NB4 (cell line): ENCODE measurements at regions not wholly inside any gene's neighbourhood (a gene's known extent, or its start where the extent isn't known, plus 50 kb on each side); places are given as distances from the start of the nearest gene placed in this dataset.

Source experiments
- DNase-seq: peaks from one replicate; pipeline ENCODE4 v3.0.0; 2010; ENCODE audit warnings: low read depth
- H3K4me3 ChIP-seq: one replicate; pipeline ENCODE4 v1.5.1; 2011; ENCODE audit warnings: mild to moderate bottlenecking, low read depth, low read length, moderate library complexity
- CTCF ChIP-seq: IDR thresholded peaks from one replicate; pipeline ENCODE4 v1.5.1; 2012; ENCODE audit warnings: low read depth, low read length
- MAX ChIP-seq: IDR thresholded peaks from 2 replicates; pipeline ENCODE4 v1.6.1; 2011; ENCODE audit warnings: low read depth, low read length
- MYC ChIP-seq: IDR thresholded peaks from 2 replicates; pipeline ENCODE4 v1.6.1; 2011; ENCODE audit warnings: low read depth, low read length
- POLR2A ChIP-seq: IDR thresholded peaks from 2 replicates; pipeline ENCODE4 v1.6.1; 2011; ENCODE audit warnings: mild to moderate bottlenecking; ENCODE audit not compliant: insufficient read length; ENCODE audit errors: extremely low read depth

- no peak for DNase-seq
- no peak for TF ChIP-seq POLR2A
- no peak for TF ChIP-seq MAX
- TF ChIP-seq MYC: no peak
- TF ChIP-seq CTCF: no peak
- H3K4me3 ChIP-seq: no peak overlapping the region
These were observed 56.4 kb upstream of the SLIT3 start for GRCh38 chr5:169357291-169357690.

DNA sequence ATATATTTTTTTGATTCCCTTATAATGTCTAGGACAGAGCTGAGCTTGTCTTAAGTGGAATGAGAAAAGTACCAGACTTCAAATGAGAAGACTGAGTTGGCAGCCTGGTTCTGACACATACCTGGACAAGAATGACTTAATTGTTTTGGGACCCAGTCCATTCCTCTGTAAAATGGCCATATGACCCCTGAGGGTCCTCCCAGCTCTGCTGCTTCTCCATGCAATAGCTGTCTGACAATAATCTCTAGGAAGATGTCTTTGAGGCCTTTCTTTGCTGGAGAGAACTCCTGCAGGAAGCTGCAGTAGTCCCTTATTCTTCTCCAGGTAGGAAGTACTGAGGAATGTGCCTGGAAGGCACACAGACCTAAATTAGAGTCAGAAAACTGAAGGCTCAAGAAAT lies 55.9 kb upstream of the SLIT3 start:
- TF ChIP-seq CTCF: no peak
- no peak for TF ChIP-seq MYC
- no peak for TF ChIP-seq POLR2A
- no peak for TF ChIP-seq MAX
- no peak for DNase-seq

DNA sequence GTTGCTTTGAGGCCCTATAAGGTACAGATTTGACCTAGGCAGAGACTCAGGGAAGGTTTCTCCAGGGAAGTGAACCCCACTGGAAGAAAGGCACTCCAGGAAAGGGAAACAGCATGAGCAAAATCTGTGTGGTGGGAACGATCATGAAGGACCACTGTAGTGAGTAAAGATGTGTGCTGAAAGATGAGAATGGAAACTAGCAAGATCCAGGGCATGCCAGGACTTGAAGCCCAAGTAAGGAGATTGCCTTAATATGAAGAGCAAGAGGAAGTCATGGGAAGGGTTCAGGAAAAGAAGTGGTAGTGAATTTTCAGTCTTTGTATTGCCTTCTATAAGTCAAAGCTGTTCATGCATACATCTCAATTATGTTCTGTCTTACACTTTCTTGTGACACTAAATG lies 55.2 kb upstream of the SLIT3 start:
- TF ChIP-seq MYC (no peak), MAX (no peak), POLR2A (no peak), CTCF (no peak)
- DNase-seq: no peak

More for the DNA sequence above, 55.9 kb upstream of the SLIT3 start:
- H3K4me3 ChIP-seq: no peak overlapping the region

DNA sequence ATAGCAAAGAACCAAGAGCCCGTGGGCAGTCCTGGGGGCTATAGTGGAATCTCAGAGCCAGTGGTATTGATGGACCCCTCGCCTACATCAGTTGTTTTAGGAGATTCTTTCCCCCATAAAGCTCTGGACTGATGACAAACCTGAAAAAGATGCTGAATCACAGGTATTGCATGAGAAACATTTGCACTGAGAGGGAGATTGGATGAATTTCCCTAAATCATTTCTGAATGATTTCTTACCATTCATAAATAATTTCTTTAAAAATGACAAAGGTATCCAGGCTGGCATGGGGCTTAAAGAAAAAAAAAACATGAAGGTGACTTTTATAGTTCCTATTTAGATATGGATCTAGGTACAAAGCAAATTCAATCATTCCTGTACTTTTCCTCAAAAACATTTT lies 54.0 kb upstream of the SLIT3 start:
- TF ChIP-seq POLR2A (no peak), MAX (no peak), CTCF (no peak), MYC (no peak)
- no peak overlapping the region for H3K4me3 ChIP-seq
- no peak for DNase-seq

More for the DNA sequence above, 55.2 kb upstream of the SLIT3 start:
- no peak overlapping the region for H3K4me3 ChIP-seq

DNA sequence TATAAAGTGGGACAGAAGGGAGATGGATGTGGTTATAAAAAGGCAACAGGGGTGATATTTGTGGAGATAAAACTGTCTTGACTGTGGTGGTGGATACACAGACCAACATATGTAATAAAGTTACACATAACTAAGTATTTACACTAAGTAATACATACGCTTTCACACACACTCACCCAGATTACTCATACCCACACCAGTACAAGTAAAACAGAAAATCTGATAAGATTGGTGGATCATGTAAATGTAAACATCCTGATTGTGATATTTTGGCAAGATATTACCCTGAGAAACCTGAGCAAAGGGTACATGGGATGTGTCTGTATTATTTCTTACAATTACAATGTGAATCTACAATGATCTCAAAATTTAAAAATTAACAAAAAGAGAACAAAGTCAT lies 53.3 kb upstream of the SLIT3 start:
- no peak overlapping the region for H3K4me3 ChIP-seq
- no peak for DNase-seq
- TF ChIP-seq POLR2A: no peak
- TF ChIP-seq CTCF: no peak
- no peak for TF ChIP-seq MYC
- TF ChIP-seq MAX: no peak

GRCh38 chr5:169352901-169353300 lies 52.0 kb upstream of the SLIT3 start:
- H3K4me3 ChIP-seq: no peak overlapping the region
- DNase-seq: no peak
- TF ChIP-seq CTCF (no peak), POLR2A (no peak), MAX (no peak), MYC (no peak)
